Heart right ventricle (tissue), 16 donors: ENCODE measurements at regions not wholly inside any gene's neighbourhood (a gene's known extent, or its start where the extent isn't known, plus 50 kb on each side); places are given as distances from the start of the nearest gene placed in this dataset.
"Not testable (repeated sequence)": the region's sequence is repeated elsewhere in the genome, so short reads cannot be mapped to it uniquely, and the experiment has no call there.

Experiments
- ATAC-seq, 8 donors: fragments of 200-7000 bp; cut with Tn5 transposase; one replicate each; pipeline ENCODE4 v1.9.1; 2020; ENCODE audit warnings: mild to moderate bottlenecking in 8 of 8, moderate library complexity in 8 of 8, moderate number of reproducible peaks in 1 of 8
- DNase-seq, 2 donors: peaks; one replicate each; pipeline ENCODE4 v3.0.0-alpha.2; 2020
- H3K27ac ChIP-seq, 10 donors: fragments of 200-600 bp; sonication (generic) in 2 of 10; one replicate each; pipeline versions ENCODE4 v1.5.0 to v1.8.0; 2020 to 2022; ENCODE audit warnings: mild to moderate bottlenecking in 3 of 10
- H3K27me3 ChIP-seq, 7 donors: fragments of 200-600 bp; one replicate each; pipeline ENCODE4 v1.8.0; 2021 to 2022; ENCODE audit warnings: mild to moderate bottlenecking in 2 of 7
- H3K36me3 ChIP-seq, 9 donors: fragments of 200-600 bp; sonication (generic) in 1 of 9; one replicate each; pipeline versions ENCODE4 v1.5.0 to v1.8.0; 2020 to 2022; ENCODE audit warnings: mild to moderate bottlenecking in 2 of 9
- H3K4me1 ChIP-seq, 9 donors: fragments of 200-600 bp; sonication (generic) in 1 of 9; one replicate each; pipeline versions ENCODE4 v1.5.0 to v1.8.0; 2020 to 2022; ENCODE audit warnings: mild to moderate bottlenecking in 4 of 9
- H3K4me3 ChIP-seq, 10 donors: fragments of 200-600 bp; sonication (generic) in 2 of 10; one replicate each; pipeline versions ENCODE4 v1.5.0 to v1.8.0; 2020 to 2022; ENCODE audit warnings: mild to moderate bottlenecking in 7 of 10, moderate library complexity in 2 of 10
- H3K9me3 ChIP-seq, 11 donors: fragments of 200-600 bp in 10 of 11; sonication (generic) in 2 of 11; one replicate each; pipeline versions ENCODE4 v1.5.0 to v1.8.0; 2013 to 2022; ENCODE audit warnings: mild to moderate bottlenecking in 2 of 11, control low read depth in 1 of 11, moderate library complexity in 1 of 11
- WGBS, 2 donors: extraction: QIAGEN DNeasy Blood & Tissue Kit; methylation state at CpG; one replicate each; pipeline ENCODE4 v1.1.7; 2013; ENCODE audit warnings: inconsistent platforms in 1 of 2; 5-methylcytosine and 5-hydroxymethylcytosine counted together
- intact Hi-C, 10 donors: fragments of 100-400 bp; cut with DNase I; formaldehyde crosslinking; loops; one replicate each; pipeline versions ENCODE4 v1.11.1 to v1.14.2; 2022
- TF ChIP-seq, protein P1 (sequence below), 9 donors: fragments of 200-600 bp; sonication (generic) in 2 of 9; IDR thresholded peaks; one replicate each; pipeline versions ENCODE4 v1.5.0 to v1.8.0; 2021 to 2022; ENCODE audit warnings: antibody characterized with exemption in 9 of 9, mild to moderate bottlenecking in 5 of 9, moderate library complexity in 1 of 9
- donor health status: Arrhythmogenic right ventricular cardiomyopathy.
- donor health status: ischemic (EF 13 %, LVEDD 7.1; RV severe dilation, severe dysfunction).
- donor health status: healthy with polysubstance abuse.
- donor health status: DM: no; HTN: yes; CAD: no.
- donor health status: DM: no; HTN: no; CAD: no.
- donor health status: ischemic (EF 25% LVEDD 6.9; RV normal size, moderate dysfunction).
- donor health status: ischemic (EF 25% LVEDD 5.7; RV mildly dilated, moderate dysfunction).
- donor health status: healthy.
- donor health status: DM: yes; HTN: yes; CAD: no.
- donor health status: Ischemic cardiomyopathy.
- donor health status: ischemic (EF 35%, LVEDD 5.7; RV mildly dilated, moderate dysfunction).
- donor health status: nonischemic (EF 11% LVEDD 7.7; RV severe dilation, severe dysfunction).
- donor health status: DM: yes; HTN: yes; CAD: no.
- donor health status: PGD.
- donor health status: ischemic (EF 29% LVEDD 5.4; RV normal size, mild dysfunction).
- donor health status: nonischemic (EF 23%, LVEDD 6.1; RV moderate dilation, normal function).

DNA sequence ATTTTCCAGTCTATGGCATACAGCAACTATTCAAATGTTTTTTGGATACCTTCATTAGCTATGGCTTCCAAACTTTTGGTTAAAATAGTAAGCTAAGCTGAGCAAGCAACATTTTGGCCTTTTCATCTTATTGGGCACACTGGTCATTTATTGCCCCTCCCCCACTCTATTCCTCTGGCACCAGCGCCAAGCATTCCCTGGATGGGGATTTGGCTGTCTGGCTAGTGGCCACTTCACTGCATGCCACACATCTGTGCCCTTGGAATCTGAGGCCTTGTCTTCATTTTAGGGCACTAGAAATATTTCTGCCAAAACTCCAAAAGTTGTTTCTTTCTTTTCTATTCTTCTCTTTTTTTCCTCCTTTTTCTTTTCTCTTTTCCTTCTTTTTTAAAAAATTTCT lies 305.8 kb upstream of the POTED start:
- ATAC-seq, H3K4me1 ChIP-seq, H3K27ac ChIP-seq, H3K9me3 ChIP-seq, DNase-seq, intact Hi-C loops, H3K27me3 ChIP-seq, H3K4me3 ChIP-seq, H3K36me3 ChIP-seq: not testable (repeated sequence)
- WGBS, 2 donors: 11 to 25% methylated on average over 1 of the region's 1 CpG

DNA sequence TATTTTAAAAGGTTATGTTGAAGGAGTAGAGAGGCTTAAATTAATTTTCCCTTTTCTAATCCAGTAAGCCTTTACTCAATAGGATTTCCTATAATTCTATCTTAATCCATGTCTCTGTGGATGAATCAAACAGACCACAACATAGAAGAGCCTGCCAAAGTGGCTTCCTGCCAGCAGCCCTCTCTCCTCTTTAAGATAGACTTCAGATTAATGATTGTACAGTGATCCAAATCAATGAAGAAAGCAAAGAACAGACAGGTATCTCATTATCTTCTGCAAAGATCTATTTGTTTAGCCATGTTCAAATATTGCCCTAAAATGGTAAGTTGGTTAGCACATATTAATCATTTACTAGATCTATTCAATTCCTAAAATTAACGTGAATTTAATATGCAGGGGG lies 304.7 kb upstream of the POTED start:
- intact Hi-C loops, H3K4me1 ChIP-seq, H3K27ac ChIP-seq, H3K4me3 ChIP-seq, H3K9me3 ChIP-seq, DNase-seq, H3K27me3 ChIP-seq, H3K36me3 ChIP-seq, ATAC-seq: not testable (repeated sequence)
- WGBS, 2 donors: 7 to 15% methylated on average over 1 of the region's 1 CpG

DNA sequence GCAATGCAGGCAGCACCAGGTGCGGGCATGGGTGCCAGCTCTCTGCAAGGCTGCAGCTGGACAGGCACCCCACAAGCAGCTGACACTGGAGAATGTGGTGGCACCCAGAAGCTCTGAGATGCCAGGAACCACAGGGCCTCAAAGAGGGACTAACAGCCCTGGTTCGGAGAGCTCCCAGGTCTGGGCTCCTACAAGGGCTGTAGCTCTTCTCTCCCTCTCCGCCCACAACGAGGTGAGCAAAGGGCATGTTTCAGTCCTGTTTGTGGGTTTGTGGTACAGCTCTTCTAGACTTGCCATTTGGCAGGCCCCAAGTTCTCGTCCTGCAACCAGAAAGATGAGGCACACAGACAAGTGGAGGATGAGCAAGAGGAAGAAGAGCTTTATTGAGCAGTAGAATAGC lies 299.5 kb upstream of the POTED start:
- intact Hi-C loops, H3K27ac ChIP-seq: not testable (repeated sequence)
- WGBS, 2 donors: 65 to 70% methylated on average over 5 of the region's 5 CpGs

GRCh38 chr21:13310570-13311524 lies 298.7 kb upstream of the POTED start:
- H3K9me3 ChIP-seq, intact Hi-C loops, ATAC-seq, H3K36me3 ChIP-seq, H3K4me1 ChIP-seq, H3K27ac ChIP-seq, H3K27me3 ChIP-seq, H3K4me3 ChIP-seq, DNase-seq: not testable (repeated sequence)
- 72 to 75% methylated on average over 11 to 14 of the region's 18 CpGs for WGBS, 2 donors

More for the DNA sequence above, 299.5 kb upstream of the POTED start:
- not testable (repeated sequence) for H3K9me3 ChIP-seq, H3K4me1 ChIP-seq, H3K27me3 ChIP-seq, DNase-seq, H3K36me3 ChIP-seq, ATAC-seq, H3K4me3 ChIP-seq

DNA sequence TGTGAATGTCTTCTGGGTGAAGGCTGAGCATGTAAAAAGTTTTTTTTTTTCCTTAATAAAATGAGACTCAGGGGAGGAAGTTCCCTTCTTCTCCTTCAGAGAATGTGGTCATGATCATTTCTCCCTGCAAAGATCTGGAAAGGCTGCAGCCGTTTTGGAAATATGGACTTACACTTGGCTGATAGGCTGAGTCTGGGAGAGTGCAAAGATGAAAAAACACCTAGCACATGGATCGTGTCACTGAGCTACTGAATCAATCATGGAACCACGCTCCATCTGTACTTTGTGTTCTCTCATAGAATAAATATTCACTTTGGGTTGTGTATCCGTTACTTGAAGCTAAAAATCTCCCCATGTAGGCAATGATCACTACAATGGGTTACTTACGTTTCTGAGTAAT lies 290.9 kb upstream of the POTED start:
- ATAC-seq: peak in 5 of 8 donors; percentile 47 to 76 (median 58)
- H3K4me3 ChIP-seq, H3K27me3 ChIP-seq, H3K36me3 ChIP-seq, H3K4me1 ChIP-seq, DNase-seq, intact Hi-C loops: not testable (repeated sequence)
- peaks cover 0 to 38% (median 0%) of the 10 kb centered on the region in 11 donors for H3K9me3 ChIP-seq
- H3K27ac ChIP-seq: peak overlapping the region in 1 of 10 donors; percentile 29
- WGBS, 2 donors: 33 to 43% methylated on average over 5 of the region's 5 CpGs

DNA sequence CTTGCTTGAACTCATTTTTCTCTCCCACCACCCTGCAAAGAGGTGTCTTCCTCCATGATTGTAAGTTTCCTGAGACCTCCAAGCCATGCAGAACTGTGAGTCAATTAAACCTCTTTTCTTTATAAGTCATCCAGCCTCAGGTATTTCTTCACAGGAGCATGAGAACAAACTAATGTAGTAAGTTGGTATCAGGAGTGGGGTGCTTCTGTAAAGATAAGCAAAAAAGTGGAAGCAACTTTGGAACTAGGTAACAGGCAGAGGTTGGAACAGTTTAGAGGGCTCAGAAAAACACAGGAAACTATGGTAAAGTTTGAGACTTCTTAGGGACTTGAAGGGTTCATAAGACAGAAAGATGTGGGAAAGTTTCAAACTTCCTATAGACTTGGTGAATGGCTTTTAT lies 287.7 kb upstream of the POTED start:
- DNase-seq, H3K36me3 ChIP-seq, H3K27me3 ChIP-seq, intact Hi-C loops, H3K4me1 ChIP-seq, H3K27ac ChIP-seq, ATAC-seq, H3K4me3 ChIP-seq: not testable (repeated sequence)
- peaks cover 0 to 54% (median 0%) of the 10 kb centered on the region in 11 donors for H3K9me3 ChIP-seq

DNA sequence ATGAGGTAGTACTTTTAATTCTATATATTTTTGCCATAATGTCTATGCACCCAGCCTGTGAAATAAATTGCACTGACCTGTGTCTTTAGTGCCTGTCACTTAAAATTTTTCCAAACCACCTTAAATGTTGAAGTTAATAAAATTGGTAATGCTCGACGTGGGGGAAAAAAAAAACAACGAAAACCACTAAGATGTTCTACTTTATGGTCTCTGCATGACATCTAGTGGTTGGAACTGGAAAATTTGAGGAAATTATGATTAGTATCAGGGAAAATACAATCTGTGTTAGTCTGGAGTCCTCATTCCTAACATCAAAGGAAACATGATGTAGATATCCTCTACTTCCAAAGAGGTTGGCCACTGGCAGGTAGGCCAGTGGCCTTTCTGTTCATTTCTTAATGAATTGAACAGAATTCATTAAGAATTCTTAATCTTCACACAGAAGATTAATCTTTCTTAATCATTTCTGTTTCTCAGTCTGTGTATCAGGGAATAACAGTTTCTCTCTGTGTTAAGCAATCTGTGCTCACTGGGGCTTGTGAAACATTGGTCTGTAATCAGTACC lies 268.8 kb upstream of the POTED start:
- intact Hi-C loops, H3K36me3 ChIP-seq, H3K4me3 ChIP-seq, H3K27me3 ChIP-seq, H3K4me1 ChIP-seq, ATAC-seq, H3K9me3 ChIP-seq, DNase-seq, H3K27ac ChIP-seq: not testable (repeated sequence)
- TF ChIP-seq, protein P1, sequence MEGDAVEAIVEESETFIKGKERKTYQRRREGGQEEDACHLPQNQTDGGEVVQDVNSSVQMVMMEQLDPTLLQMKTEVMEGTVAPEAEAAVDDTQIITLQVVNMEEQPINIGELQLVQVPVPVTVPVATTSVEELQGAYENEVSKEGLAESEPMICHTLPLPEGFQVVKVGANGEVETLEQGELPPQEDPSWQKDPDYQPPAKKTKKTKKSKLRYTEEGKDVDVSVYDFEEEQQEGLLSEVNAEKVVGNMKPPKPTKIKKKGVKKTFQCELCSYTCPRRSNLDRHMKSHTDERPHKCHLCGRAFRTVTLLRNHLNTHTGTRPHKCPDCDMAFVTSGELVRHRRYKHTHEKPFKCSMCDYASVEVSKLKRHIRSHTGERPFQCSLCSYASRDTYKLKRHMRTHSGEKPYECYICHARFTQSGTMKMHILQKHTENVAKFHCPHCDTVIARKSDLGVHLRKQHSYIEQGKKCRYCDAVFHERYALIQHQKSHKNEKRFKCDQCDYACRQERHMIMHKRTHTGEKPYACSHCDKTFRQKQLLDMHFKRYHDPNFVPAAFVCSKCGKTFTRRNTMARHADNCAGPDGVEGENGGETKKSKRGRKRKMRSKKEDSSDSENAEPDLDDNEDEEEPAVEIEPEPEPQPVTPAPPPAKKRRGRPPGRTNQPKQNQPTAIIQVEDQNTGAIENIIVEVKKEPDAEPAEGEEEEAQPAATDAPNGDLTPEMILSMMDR (IDR thresholded peaks at IDR 0.05): peak in 4 of 9 donors; percentile 11 to 31 (median 16)
- 33 to 43% methylated on average over 3 of the region's 3 CpGs for WGBS, 2 donors

GRCh38 chr21:13351521-13351920 lies 258.1 kb upstream of the POTED start:
- intact Hi-C loops: not testable (repeated sequence)

GRCh38 chr21:13360175-13360574 lies 249.4 kb upstream of the POTED start:
- H3K9me3 ChIP-seq, intact Hi-C loops, H3K4me1 ChIP-seq, H3K36me3 ChIP-seq, H3K4me3 ChIP-seq, H3K27ac ChIP-seq, H3K27me3 ChIP-seq, ATAC-seq, DNase-seq: not testable (repeated sequence)
- 80 to 82% methylated on average over 11 to 14 of the region's 17 CpGs for WGBS, 2 donors

More at GRCh38 chr21:13351521-13351920, 258.1 kb upstream of the POTED start:
- H3K36me3 ChIP-seq, H3K27ac ChIP-seq, ATAC-seq, H3K9me3 ChIP-seq, H3K4me3 ChIP-seq, H3K27me3 ChIP-seq, DNase-seq, H3K4me1 ChIP-seq: not testable (repeated sequence)
- 55 to 80% methylated on average over 1 of the region's 1 CpG for WGBS, 2 donors
